Parathyroid adenoma (tissue), 2 donors: ENCODE measurements at regions not wholly inside any gene's neighbourhood (a gene's known extent, or its start where the extent isn't known, plus 50 kb on each side); places are given as distances from the start of the nearest gene placed in this dataset.
"Not testable (repeated sequence)": the region's sequence is repeated elsewhere in the genome, so short reads cannot be mapped to it uniquely, and the experiment has no call there.

Experiments
- H2AFZ ChIP-seq: fragments of 300-600 bp; sonication (generic); one replicate; pipeline ENCODE4 v1.7.0; 2017; ENCODE audit warnings: antibody characterized with exemption, mild to moderate bottlenecking
- H3K27ac ChIP-seq: fragments of 300-600 bp; sonication (generic); one replicate; pipeline ENCODE4 v1.7.0; 2017
- H3K27me3 ChIP-seq: fragments of 300-600 bp; sonication (generic); one replicate; pipeline ENCODE4 v1.7.0; 2017; ENCODE audit warnings: low read length; ENCODE audit not compliant: control insufficient read depth, insufficient read depth
- H3K36me3 ChIP-seq: fragments of 300-600 bp; sonication (generic); one replicate; pipeline ENCODE4 v1.7.0; 2017; ENCODE audit warnings: low read length; ENCODE audit not compliant: control insufficient read depth, insufficient read depth
- H3K4me1 ChIP-seq: fragments of 300-600 bp; sonication (generic); one replicate; pipeline ENCODE4 v1.7.0; 2017; ENCODE audit warnings: control low read depth
- H3K4me2 ChIP-seq: fragments of 300-600 bp; sonication (generic); one replicate; pipeline ENCODE4 v1.7.0; 2017; ENCODE audit warnings: low read length
- H3K4me3 ChIP-seq: fragments of 300-600 bp; sonication (generic); one replicate; pipeline ENCODE4 v1.7.0; 2017; ENCODE audit warnings: low read depth, low read length
- H3K79me2 ChIP-seq: fragments of 300-600 bp; sonication (generic); one replicate; pipeline ENCODE4 v1.7.0; 2017; ENCODE audit warnings: control low read depth
- H3K9ac ChIP-seq: fragments of 300-600 bp; sonication (generic); one replicate; pipeline ENCODE4 v1.7.0; 2017; ENCODE audit warnings: mild to moderate bottlenecking
- H3K9me3 ChIP-seq: fragments of 300-600 bp; sonication (generic); one replicate; pipeline ENCODE4 v1.7.0; 2017; ENCODE audit warnings: low read length; ENCODE audit not compliant: control insufficient read depth
- TF ChIP-seq, protein P1 (sequence below): fragments of 300-600 bp; sonication (generic); IDR thresholded peaks from one replicate; pipeline ENCODE4 v1.7.0; 2017; ENCODE audit warnings: antibody characterized with exemption, mild to moderate bottlenecking
- donor health status: primary hyperparathyroidism.

DNA sequence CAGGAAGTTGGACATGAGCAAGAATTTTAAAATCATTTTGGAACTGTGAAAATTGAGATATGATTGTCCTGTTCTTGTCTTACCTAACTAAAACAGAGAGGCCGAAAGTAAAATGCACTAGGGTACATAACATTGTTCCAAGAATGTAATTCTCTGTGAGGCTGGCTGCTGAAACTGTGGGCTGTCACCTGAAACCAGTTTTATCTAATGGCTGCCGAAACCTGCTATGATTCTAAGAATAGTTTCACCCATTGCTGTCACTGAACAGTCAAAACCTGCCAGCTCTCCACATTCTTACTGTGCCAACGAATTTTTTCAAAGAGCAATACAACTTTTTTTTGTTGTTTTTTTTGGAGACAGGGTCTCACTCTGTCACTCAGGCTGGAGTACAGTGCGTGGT, 119.3 kb upstream of the ZSWIM2 start:
- H3K27me3 ChIP-seq = no peaks in the 10 kb centered on the region
- TF ChIP-seq, protein P1, sequence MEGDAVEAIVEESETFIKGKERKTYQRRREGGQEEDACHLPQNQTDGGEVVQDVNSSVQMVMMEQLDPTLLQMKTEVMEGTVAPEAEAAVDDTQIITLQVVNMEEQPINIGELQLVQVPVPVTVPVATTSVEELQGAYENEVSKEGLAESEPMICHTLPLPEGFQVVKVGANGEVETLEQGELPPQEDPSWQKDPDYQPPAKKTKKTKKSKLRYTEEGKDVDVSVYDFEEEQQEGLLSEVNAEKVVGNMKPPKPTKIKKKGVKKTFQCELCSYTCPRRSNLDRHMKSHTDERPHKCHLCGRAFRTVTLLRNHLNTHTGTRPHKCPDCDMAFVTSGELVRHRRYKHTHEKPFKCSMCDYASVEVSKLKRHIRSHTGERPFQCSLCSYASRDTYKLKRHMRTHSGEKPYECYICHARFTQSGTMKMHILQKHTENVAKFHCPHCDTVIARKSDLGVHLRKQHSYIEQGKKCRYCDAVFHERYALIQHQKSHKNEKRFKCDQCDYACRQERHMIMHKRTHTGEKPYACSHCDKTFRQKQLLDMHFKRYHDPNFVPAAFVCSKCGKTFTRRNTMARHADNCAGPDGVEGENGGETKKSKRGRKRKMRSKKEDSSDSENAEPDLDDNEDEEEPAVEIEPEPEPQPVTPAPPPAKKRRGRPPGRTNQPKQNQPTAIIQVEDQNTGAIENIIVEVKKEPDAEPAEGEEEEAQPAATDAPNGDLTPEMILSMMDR = no peak
- H3K4me2 ChIP-seq = no peak overlapping the region
- H3K9ac ChIP-seq = no peak overlapping the region
- no peak overlapping the region for H3K27ac ChIP-seq
- no peaks in the 10 kb centered on the region for H3K4me1 ChIP-seq
- H3K4me3 ChIP-seq = no peak overlapping the region
- no peaks in the 10 kb centered on the region for H3K36me3 ChIP-seq
- H2AFZ ChIP-seq = peak overlapping the region; percentile 40
- H3K9me3 ChIP-seq = no peaks in the 10 kb centered on the region
- no peaks in the 10 kb centered on the region for H3K79me2 ChIP-seq

DNA sequence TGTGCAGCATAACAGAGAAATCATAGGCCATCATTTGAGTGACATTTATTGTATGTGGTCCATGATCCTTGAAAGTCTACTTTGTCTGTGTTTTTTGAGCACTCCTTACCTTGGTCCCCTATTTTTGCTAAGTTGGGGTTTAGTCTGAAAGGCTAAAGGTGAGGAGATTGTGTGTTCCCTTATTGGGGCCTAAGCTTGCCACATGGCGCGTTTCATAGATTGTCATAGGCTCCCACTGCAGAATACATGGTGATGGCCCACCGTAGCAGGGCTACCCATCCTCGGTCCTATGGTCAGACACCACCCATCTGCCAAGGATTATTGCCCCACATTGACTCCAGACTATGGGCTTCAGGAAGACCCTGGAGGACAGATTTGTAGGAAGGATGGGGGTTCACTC, 117.0 kb upstream of the ZSWIM2 start:
- Histone ChIP-seq H3K36me3 (no peaks in the 10 kb centered on the region), H2AFZ (no peak overlapping the region), H3K27ac (no peak overlapping the region), H3K9ac (no peak overlapping the region), H3K27me3 (no peaks in the 10 kb centered on the region), H3K4me2 (no peak overlapping the region), H3K4me3 (no peak overlapping the region), H3K79me2 (no peaks in the 10 kb centered on the region), H3K9me3 (no peaks in the 10 kb centered on the region), H3K4me1 (no peaks in the 10 kb centered on the region)
- TF ChIP-seq, protein P1 = no peak

DNA sequence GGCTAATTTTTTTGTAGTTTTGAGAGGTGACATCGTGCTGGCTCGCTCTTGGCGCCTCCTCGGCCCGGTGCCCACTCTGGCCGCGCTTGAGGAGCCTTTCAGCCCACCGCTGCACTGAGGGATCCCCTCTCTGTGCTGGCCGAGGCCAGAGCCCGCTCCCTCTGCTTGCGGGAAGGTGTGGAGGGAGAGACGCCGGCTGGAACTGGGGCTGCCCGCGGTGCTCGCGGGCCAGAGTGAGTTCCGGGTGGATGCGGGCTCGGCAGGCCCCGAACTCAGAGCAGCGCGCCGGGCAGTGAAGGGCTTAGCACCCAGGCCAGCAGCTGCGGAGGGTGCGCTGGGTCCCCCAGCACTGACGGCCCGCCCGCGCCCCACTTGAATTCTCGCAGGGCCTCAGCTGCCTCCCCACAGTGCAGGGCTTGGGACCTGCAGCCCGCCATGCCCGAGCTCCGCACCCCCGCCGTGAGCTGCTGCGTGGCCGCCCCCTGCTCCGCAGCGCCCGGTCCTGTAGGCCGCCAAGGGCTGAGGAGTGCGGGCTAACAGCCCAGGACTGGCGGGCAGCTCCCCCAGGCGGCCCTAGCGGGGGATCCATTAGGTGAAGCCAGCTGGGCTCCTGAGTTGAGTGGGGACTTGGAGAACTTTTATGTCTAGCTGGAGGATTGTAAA, 113.2 kb upstream of the ZSWIM2 start:
- Histone ChIP-seq H3K79me2 (no peaks in the 10 kb centered on the region), H2AFZ (no peak overlapping the region), H3K27me3 (no peaks in the 10 kb centered on the region), H3K9ac (no peak overlapping the region), H3K27ac (no peak overlapping the region), H3K4me2 (no peak overlapping the region), H3K4me1 (no peaks in the 10 kb centered on the region), H3K36me3 (no peaks in the 10 kb centered on the region), H3K4me3 (no peak overlapping the region), H3K9me3 (no peaks in the 10 kb centered on the region)
- TF ChIP-seq, protein P1 = no peak

DNA sequence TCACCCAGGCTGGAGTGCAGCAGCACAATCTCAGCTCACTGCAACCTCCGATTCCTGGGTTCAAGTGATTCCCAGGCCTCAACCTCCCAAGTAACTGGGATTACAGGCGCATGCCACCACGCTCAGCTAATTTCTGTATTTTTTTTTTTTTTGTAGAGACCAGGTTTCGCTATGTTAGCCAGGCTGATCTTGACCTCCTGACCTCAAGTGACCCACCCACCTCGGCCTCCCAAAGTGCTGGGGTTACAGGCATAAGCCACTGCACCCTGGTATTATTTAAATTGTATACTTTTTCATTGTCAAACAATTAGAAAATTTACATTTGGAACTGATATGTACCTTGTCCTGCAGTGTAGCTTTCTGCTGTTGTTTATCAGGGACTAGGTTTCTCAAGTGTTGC, 111.3 kb upstream of the ZSWIM2 start:
- H2AFZ ChIP-seq, H3K9me3 ChIP-seq, H3K4me3 ChIP-seq, H3K79me2 ChIP-seq, H3K27me3 ChIP-seq, H3K4me2 ChIP-seq, H3K9ac ChIP-seq, H3K4me1 ChIP-seq, H3K36me3 ChIP-seq, H3K27ac ChIP-seq: not testable (repeated sequence)

DNA sequence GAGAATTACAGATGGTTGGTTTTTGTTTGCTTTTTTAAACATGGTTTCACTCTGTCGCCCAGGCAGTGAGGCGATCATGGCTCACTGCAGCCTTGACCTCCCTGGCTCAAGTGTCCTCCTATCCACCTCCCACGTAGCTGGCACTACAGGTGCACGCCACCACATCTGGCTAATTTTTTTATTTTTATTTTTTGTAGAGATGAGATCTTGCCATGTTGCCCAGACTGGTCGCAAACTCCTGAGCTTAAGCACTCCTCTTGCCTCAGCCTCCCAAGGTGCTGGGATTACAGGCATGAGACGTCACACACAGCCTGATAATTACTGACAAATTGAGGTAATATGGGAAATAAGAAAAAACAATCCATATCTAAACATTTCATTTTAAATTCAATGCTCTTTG, 110.5 kb upstream of the ZSWIM2 start:
- H3K9ac ChIP-seq = no peak overlapping the region
- no peak overlapping the region for H3K27ac ChIP-seq
- H3K27me3 ChIP-seq = no peaks in the 10 kb centered on the region
- H3K36me3 ChIP-seq = no peaks in the 10 kb centered on the region
- no peak overlapping the region for H3K4me3 ChIP-seq
- no peaks in the 10 kb centered on the region for H3K9me3 ChIP-seq
- H3K4me2 ChIP-seq = no peak overlapping the region
- H3K79me2 ChIP-seq = no peaks in the 10 kb centered on the region
- H3K4me1 ChIP-seq = no peaks in the 10 kb centered on the region
- TF ChIP-seq, protein P1 = no peak
- H2AFZ ChIP-seq = no peak overlapping the region
